HG03342 (cell line): ENCODE measurements at regions not wholly inside any gene's neighbourhood (a gene's known extent, or its start where the extent isn't known, plus 50 kb on each side); places are given as distances from the start of the nearest gene placed in this dataset.
"Not testable (repeated sequence)": the region's sequence is repeated elsewhere in the genome, so short reads cannot be mapped to it uniquely, and the experiment has no call there.

Experiments used
- ATAC-seq: cut with Tn5 transposase; IDR thresholded peaks from one replicate; pipeline ENCODE4 v1.9.1; 2021; ENCODE audit warnings: mild to moderate bottlenecking, moderate library complexity; ENCODE audit not compliant: unreplicated experiment

GRCh38 chr6:73929405-73929804 lies 233.4 kb downstream of the CD109 start:
- no peak for ATAC-seq

GRCh38 chr6:73927421-73927820 lies 231.4 kb downstream of the CD109 start:
- no peak for ATAC-seq

- not testable (repeated sequence) for ATAC-seq
These were observed 229.7 kb downstream of the CD109 start for GRCh38 chr6:73925703-73926102.

GRCh38 chr6:73923905-73924485 lies 228.0 kb downstream of the CD109 start:
- ATAC-seq = no peak

- no peak for ATAC-seq
These were observed 207.2 kb downstream of the CD109 start for GRCh38 chr6:73903155-73903554.

GRCh38 chr6:73901986-73902385 lies 206.0 kb downstream of the CD109 start:
- ATAC-seq = no peak

GRCh38 chr6:73901311-73901710 lies 205.3 kb downstream of the CD109 start:
- ATAC-seq = no peak

GRCh38 chr6:73898599-73898998 lies 202.6 kb downstream of the CD109 start:
- no peak for ATAC-seq

- no peak for ATAC-seq
These were observed 197.7 kb downstream of the CD109 start for GRCh38 chr6:73893696-73894095.

GRCh38 chr6:73888050-73888449 lies 192.0 kb downstream of the CD109 start:
- no peak for ATAC-seq

GRCh38 chr6:73885393-73885792 lies 189.4 kb downstream of the CD109 start:
- no peak for ATAC-seq

GRCh38 chr6:73884540-73884939 lies 188.5 kb downstream of the CD109 start:
- no peak for ATAC-seq

GRCh38 chr6:73879501-73880293 lies 183.7 kb downstream of the CD109 start:
- no peak for ATAC-seq

GRCh38 chr6:73878403-73878802 lies 182.4 kb downstream of the CD109 start:
- no peak for ATAC-seq
